ACC112 (cell line): ENCODE measurements at regions not wholly inside any gene's neighbourhood (a gene's known extent, or its start where the extent isn't known, plus 50 kb on each side); places are given as distances from the start of the nearest gene placed in this dataset.
"Not testable (repeated sequence)": the region's sequence is repeated elsewhere in the genome, so short reads cannot be mapped to it uniquely, and the experiment has no call there.

Experiments
- H2AFZ ChIP-seq: fragments of 200-600 bp; sonication (generic); one replicate; pipeline ENCODE4 v1.6.0; 2017; ENCODE audit warnings: antibody characterized with exemption, low read length; ENCODE audit not compliant: unreplicated experiment
- H3K27ac ChIP-seq: fragments of 200-600 bp; sonication (generic); 2 replicates; pipeline ENCODE4 v1.5.1; 2014; ENCODE audit warnings: low read depth, mild to moderate bottlenecking, antibody characterized with exemption, low read length, moderate library complexity
- H3K27me3 ChIP-seq: fragments of 200-600 bp; sonication (generic); 2 replicates; pipeline ENCODE4 v1.6.1; 2014; ENCODE audit warnings: mild to moderate bottlenecking, antibody characterized with exemption, low read length, moderate library complexity, mixed read lengths; ENCODE audit not compliant: insufficient read depth
- H3K36me3 ChIP-seq: fragments of 200-600 bp; sonication (generic); 2 replicates; pipeline ENCODE4 v1.6.1; 2016; ENCODE audit warnings: mild to moderate bottlenecking, antibody characterized with exemption, low read length, moderate library complexity, mixed read lengths; ENCODE audit not compliant: insufficient read depth
- H3K4me1 ChIP-seq: fragments of 200-600 bp; sonication (generic); one replicate; pipeline ENCODE4 v1.6.1; 2016; ENCODE audit warnings: low read length, mixed read lengths; ENCODE audit not compliant: insufficient read depth, unreplicated experiment, control insufficient read depth
- H3K4me3 ChIP-seq: fragments of 200-600 bp; sonication (generic); 2 replicates; pipeline ENCODE4 v1.5.1; 2014; ENCODE audit warnings: mild to moderate bottlenecking, low read depth, low read length
- H3K79me2 ChIP-seq: fragments of 200-600 bp; sonication (generic); one replicate; pipeline ENCODE4 v1.6.0; 2016; ENCODE audit warnings: low read length; ENCODE audit not compliant: control insufficient read depth, unreplicated experiment, insufficient read depth

DNA sequence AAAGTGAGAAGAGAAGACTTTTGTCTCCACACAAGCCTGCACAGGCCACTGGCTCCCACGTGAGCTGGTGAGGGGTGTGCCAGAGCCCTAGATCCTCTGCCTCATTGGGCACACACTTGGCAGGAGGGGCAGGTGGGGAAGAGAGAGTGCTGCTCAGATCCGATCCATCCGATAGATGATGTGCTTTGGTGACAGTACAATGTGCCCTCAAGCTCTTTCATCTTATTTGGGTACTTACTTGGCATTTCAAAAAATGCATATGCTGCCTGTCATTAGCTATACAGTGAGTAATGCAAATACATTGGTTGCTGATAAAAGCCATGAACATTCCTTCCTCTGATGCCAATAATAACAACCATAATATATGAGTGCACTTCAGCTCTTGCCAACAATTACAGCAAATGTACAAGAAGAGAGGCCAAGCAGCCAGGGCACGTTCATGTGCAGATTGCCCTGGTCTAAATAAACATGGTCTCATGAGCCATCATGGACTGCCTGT lies 255.3 kb downstream of the VAPA start:
- Histone ChIP-seq H3K36me3 (no peaks in the 10 kb centered on the region), H3K27ac (peak overlapping the region; percentile 25), H3K4me1 (peaks cover 19% of the 10 kb centered on the region), H2AFZ (peak overlapping the region; percentile 35), H3K4me3 (no peak overlapping the region), H3K27me3 (no peaks in the 10 kb centered on the region), H3K79me2 (no peaks in the 10 kb centered on the region)

DNA sequence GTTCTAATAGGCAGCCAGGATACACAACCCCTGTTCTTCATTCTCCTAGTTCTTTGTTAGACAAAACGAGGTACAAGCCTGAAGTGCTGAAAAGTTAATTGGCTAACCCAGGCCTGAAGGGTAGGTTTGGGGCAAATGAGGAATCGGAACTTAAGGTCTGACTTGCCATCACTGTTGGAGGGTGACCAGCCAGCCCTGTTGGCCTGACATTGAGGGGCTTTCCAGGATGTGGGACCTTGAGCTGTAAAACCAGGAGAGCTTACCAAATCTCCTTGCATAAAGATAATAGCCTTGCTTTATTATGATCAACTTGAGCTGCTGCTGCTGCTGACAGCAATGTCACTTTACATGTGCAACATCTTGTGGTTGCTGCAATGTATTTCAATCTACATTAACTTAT lies 256.0 kb downstream of the VAPA start:
- no peaks in the 10 kb centered on the region for H3K79me2 ChIP-seq
- peak overlapping the region; percentile 9; the same call in 1 of the 2 replicates for H3K27ac ChIP-seq
- H3K36me3 ChIP-seq, result no peaks in the 10 kb centered on the region
- no peak overlapping the region for H3K4me3 ChIP-seq
- no peaks in the 10 kb centered on the region for H3K27me3 ChIP-seq
- no peak overlapping the region for H2AFZ ChIP-seq
- H3K4me1 ChIP-seq, result peaks cover 19% of the 10 kb centered on the region

- Histone ChIP-seq H3K4me3 (no peak overlapping the region), H3K79me2 (no peaks in the 10 kb centered on the region)
These were observed 256.6 kb downstream of the VAPA start for GRCh38 chr18:10170375-10170774.

GRCh38 chr18:10175333-10175732 lies 261.5 kb downstream of the VAPA start:
- not testable (repeated sequence) for H2AFZ ChIP-seq, H3K36me3 ChIP-seq, H3K27ac ChIP-seq, H3K4me1 ChIP-seq, H3K79me2 ChIP-seq, H3K4me3 ChIP-seq, H3K27me3 ChIP-seq

More at GRCh38 chr18:10170375-10170774, 256.6 kb downstream of the VAPA start:
- Histone ChIP-seq H2AFZ (no peak overlapping the region), H3K27me3 (no peaks in the 10 kb centered on the region), H3K27ac (no peak overlapping the region), H3K4me1 (peaks cover 19% of the 10 kb centered on the region), H3K36me3 (no peaks in the 10 kb centered on the region)

DNA sequence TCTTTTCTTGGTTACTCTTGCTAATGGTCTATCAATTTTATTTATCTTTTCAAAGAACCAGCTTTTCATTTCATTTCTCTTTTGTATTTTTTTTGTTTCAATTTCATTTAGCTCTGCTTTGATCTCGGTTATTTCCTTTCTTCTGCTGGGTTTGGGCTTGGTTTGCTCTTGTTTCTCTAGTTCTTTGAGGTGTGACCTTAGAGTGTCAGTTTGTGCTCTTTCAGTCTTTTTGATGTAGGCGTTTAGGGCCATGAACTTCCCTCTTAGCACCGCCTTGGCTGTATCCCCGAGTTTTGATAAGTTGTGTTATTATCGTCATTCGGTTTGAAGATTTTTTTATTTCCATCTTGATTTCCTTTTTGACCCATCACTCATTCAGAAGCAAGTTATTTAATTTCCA lies 265.5 kb downstream of the VAPA start:
- H2AFZ ChIP-seq, H3K4me3 ChIP-seq, H3K27ac ChIP-seq, H3K27me3 ChIP-seq, H3K79me2 ChIP-seq, H3K4me1 ChIP-seq, H3K36me3 ChIP-seq: not testable (repeated sequence)

DNA sequence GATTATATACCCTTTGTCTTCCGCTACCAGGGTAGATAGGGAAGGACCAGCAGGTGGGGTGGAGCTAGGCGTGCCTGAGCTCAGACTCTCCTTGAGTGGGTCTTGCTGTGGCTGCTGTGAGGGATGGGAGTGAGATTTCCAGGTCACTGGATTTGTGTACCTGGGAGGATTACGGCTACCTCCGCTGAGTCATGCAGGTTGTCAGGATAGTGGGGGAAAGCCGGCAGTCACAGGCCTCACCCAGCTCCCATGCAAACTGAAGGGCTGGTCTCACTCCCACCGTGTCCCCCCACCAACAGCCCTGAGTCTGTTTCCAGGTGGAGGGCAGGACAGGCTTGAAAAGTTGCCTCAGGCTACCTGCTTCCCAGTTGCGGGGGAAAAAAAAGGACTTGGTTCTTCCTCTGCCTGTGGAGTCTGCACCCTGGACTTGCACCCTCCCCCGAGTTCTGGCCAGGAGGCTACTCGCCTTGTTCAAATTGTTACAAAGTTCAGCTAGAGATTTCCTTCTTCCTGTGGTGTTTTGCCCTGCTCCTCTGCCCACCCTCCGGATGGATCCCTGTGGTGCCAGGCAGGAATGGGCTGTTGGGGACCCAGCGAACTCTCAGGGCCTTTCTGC lies 268.3 kb downstream of the VAPA start:
- H3K27ac ChIP-seq, result no peak overlapping the region
- no peaks in the 10 kb centered on the region for H3K36me3 ChIP-seq
- no peak overlapping the region for H2AFZ ChIP-seq
- 0 out of 2 replicates have a peak, but pooled peaks cover 4% of the 10 kb centered on the region for H3K27me3 ChIP-seq
- H3K4me3 ChIP-seq, result no peak overlapping the region
- H3K79me2 ChIP-seq, result no peaks in the 10 kb centered on the region
- no peaks in the 10 kb centered on the region for H3K4me1 ChIP-seq

GRCh38 chr18:10184776-10185175 lies 269.7 kb upstream of the APCDD1 start:
- H3K27ac ChIP-seq, result no peak overlapping the region
- no peaks in the 10 kb centered on the region for H3K36me3 ChIP-seq

DNA sequence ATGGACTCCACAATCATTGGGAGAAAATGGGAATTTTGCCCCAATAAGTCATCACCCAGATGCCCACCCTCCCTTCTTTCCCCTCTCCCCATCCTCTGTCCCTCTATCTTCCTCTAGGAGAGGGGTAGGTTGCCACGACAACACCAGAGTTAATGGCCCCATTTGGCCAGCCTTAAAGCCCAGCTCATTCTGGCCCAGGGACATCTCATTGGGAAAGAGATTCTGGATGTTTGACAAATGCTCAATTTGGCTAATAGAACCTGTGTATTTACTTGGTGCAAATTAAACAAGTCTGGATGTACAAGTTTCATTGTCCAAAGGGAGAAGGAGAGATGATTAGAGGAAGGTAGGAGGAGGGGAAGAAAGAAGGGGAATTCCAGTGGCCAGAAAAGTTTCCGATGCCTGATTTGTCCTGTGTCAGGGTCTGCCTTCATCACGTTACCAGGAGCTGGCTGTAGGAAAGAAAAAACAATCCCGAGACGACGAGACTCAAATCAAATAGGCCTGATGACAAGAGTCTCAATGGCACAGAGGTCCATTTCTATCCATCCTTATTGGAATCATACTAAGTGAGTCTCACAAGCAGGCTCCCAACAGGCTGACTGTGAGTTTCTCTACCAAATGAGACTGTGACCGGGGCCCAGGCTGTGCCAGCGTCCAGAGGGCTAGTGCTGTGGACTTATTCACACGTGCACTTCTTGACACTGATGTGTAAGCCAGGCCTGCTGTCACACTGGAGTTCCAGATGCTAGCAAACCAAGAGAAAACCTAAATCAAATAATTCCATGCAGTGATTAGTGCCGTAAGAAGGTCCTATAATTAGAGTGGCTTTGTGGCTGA lies 265.2 kb upstream of the APCDD1 start:
- H3K27me3 ChIP-seq, result 0 out of 2 replicates have a peak, but pooled peaks cover 4% of the 10 kb centered on the region
- no peak overlapping the region for H2AFZ ChIP-seq
- no peak overlapping the region for H3K4me3 ChIP-seq
- H3K79me2 ChIP-seq, result no peaks in the 10 kb centered on the region
- no peaks in the 10 kb centered on the region for H3K4me1 ChIP-seq
- no peaks in the 10 kb centered on the region for H3K36me3 ChIP-seq
- H3K27ac ChIP-seq, result no peak overlapping the region

More at GRCh38 chr18:10184776-10185175, 269.7 kb upstream of the APCDD1 start:
- H3K4me1 ChIP-seq, result no peaks in the 10 kb centered on the region
- H3K27me3 ChIP-seq, result 0 out of 2 replicates have a peak, but pooled peaks cover 4% of the 10 kb centered on the region
- H3K4me3 ChIP-seq, result no peak overlapping the region
- no peaks in the 10 kb centered on the region for H3K79me2 ChIP-seq
- no peak overlapping the region for H2AFZ ChIP-seq

DNA sequence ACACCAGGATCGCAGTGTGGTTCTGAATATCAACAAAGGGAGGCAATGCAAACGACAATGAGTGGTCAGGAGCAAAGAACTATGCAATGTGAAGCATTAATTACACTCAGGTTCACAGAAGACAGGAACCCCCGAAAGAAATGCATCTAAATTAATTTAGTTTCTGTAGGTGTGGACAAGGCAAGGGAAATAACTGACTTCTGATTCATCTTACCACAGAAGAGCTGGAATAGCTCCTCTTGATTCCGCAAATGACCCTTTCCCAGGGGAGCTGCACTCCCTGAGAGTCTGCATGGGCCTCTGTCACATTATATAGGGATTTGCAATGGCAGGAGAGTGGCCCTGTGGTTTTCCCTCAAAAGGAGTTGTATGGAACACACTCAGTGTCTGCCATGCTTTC lies 263.9 kb upstream of the APCDD1 start:
- H3K79me2 ChIP-seq, result no peaks in the 10 kb centered on the region
- H3K4me1 ChIP-seq, result no peaks in the 10 kb centered on the region
- H3K27me3 ChIP-seq, result 0 out of 2 replicates have a peak, but pooled peaks cover 4% of the 10 kb centered on the region
- no peak overlapping the region for H2AFZ ChIP-seq
- no peaks in the 10 kb centered on the region for H3K36me3 ChIP-seq
- H3K4me3 ChIP-seq, result no peak overlapping the region
- H3K27ac ChIP-seq, result no peak overlapping the region

- no peak overlapping the region for H3K4me3 ChIP-seq
These were observed 261.0 kb upstream of the APCDD1 start for GRCh38 chr18:10193444-10193843.

More at GRCh38 chr18:10193444-10193843, 261.0 kb upstream of the APCDD1 start:
- H3K27ac ChIP-seq, result no peak overlapping the region
- H2AFZ ChIP-seq, result no peak overlapping the region
- no peaks in the 10 kb centered on the region for H3K27me3 ChIP-seq
- H3K4me1 ChIP-seq, result no peaks in the 10 kb centered on the region
- no peaks in the 10 kb centered on the region for H3K36me3 ChIP-seq
- H3K79me2 ChIP-seq, result no peaks in the 10 kb centered on the region
